ENCODE measurements at regions not wholly inside any gene's neighbourhood (a gene's known extent, or its start where the extent isn't known, plus 50 kb on each side); places are given as distances from the start of the nearest gene placed in this dataset.

DNA sequence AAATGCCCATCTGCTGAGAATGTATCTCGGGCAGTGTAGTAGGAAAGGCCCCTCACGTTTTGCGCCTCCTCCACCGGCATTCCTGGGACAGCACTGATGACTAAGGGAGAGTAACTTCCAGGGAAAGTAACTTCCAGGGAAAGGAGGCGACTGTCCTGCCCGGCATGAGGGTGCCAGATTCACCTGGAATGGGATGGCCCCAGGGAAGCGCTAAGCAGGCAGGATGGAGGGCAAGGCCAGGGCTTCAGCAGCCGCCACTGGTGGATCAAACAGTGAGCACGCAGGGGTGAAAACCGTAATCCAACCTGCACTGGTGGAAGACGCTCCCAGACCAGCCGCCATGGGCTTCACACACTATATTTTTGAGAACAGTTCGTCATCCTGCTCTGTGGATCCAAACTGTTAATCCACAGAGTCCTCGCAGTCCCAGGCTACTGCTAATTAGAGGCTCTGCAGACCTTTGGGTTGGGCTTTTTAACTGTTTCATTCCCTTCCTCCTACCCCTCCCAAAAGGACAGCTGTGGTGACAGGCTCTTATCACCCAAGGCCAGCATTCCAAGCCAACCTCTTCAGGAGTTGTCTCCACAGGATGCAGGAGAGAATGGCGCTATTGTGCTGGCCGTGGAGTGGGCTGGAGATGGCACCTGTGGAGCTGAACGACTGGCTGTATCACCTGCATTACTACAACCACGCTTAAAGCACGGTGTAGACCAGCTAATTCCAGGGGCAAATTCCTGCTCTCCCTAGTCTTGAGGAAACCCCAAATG lies 178.9 kb downstream of the DLL1 start:
- TF ChIP-seq, protein P1, sequence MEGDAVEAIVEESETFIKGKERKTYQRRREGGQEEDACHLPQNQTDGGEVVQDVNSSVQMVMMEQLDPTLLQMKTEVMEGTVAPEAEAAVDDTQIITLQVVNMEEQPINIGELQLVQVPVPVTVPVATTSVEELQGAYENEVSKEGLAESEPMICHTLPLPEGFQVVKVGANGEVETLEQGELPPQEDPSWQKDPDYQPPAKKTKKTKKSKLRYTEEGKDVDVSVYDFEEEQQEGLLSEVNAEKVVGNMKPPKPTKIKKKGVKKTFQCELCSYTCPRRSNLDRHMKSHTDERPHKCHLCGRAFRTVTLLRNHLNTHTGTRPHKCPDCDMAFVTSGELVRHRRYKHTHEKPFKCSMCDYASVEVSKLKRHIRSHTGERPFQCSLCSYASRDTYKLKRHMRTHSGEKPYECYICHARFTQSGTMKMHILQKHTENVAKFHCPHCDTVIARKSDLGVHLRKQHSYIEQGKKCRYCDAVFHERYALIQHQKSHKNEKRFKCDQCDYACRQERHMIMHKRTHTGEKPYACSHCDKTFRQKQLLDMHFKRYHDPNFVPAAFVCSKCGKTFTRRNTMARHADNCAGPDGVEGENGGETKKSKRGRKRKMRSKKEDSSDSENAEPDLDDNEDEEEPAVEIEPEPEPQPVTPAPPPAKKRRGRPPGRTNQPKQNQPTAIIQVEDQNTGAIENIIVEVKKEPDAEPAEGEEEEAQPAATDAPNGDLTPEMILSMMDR (IDR thresholded peaks at IDR 0.05): no peak
- no peak for TF ChIP-seq POLR2A (IDR thresholded peaks at IDR 0.05)
